Esophagus muscularis mucosa (tissue), 3 donors: ENCODE measurements at regions not wholly inside any gene's neighbourhood (a gene's known extent, or its start where the extent isn't known, plus 50 kb on each side); places are given as distances from the start of the nearest gene placed in this dataset.

Experiments used
- POLR2A ChIP-seq: fragments of 450-650 bp; IDR thresholded peaks from one replicate; pipeline ENCODE4 v1.6.1; 2017; ENCODE audit warnings: antibody characterized with exemption, moderate library complexity, mild to moderate bottlenecking, low read depth
- POLR2AphosphoS5 ChIP-seq, 2 donors: sonication (generic); formaldehyde crosslinking; IDR thresholded peaks; one replicate each; pipeline ENCODE4 v1.6.1; 2017; ENCODE audit warnings: antibody characterized with exemption in 2 of 2
- TF ChIP-seq, protein P1 (sequence below), 3 experiments: fragments of 200-600 bp in 2 of 3; fragments of 450-650 bp in 1 of 3; sonication (generic) in 2 of 3; IDR thresholded peaks; one replicate each; pipeline ENCODE4 v1.5.1; 2017 to 2019; ENCODE audit warnings: antibody characterized with exemption in 3 of 3, mild to moderate bottlenecking in 2 of 3, moderate library complexity in 1 of 3

GRCh38 chr3:70612920-70613319 is 300.5 kb upstream of the MDFIC2 start:
- TF ChIP-seq, protein P1, sequence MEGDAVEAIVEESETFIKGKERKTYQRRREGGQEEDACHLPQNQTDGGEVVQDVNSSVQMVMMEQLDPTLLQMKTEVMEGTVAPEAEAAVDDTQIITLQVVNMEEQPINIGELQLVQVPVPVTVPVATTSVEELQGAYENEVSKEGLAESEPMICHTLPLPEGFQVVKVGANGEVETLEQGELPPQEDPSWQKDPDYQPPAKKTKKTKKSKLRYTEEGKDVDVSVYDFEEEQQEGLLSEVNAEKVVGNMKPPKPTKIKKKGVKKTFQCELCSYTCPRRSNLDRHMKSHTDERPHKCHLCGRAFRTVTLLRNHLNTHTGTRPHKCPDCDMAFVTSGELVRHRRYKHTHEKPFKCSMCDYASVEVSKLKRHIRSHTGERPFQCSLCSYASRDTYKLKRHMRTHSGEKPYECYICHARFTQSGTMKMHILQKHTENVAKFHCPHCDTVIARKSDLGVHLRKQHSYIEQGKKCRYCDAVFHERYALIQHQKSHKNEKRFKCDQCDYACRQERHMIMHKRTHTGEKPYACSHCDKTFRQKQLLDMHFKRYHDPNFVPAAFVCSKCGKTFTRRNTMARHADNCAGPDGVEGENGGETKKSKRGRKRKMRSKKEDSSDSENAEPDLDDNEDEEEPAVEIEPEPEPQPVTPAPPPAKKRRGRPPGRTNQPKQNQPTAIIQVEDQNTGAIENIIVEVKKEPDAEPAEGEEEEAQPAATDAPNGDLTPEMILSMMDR (IDR thresholded peaks at IDR 0.05): no peak
- TF ChIP-seq POLR2AphosphoS5 (IDR thresholded peaks at IDR 0.05) (no peak), POLR2A (no peak)
